GM18861 (cell line): ENCODE measurements at regions not wholly inside any gene's neighbourhood (a gene's known extent, or its start where the extent isn't known, plus 50 kb on each side); places are given as distances from the start of the nearest gene placed in this dataset.
"Not testable (repeated sequence)": the region's sequence is repeated elsewhere in the genome, so short reads cannot be mapped to it uniquely, and the experiment has no call there.

Experiments
- ATAC-seq: cut with Tn5 transposase; IDR thresholded peaks from one replicate; pipeline ENCODE4 v1.9.1; 2021; ENCODE audit not compliant: unreplicated experiment

- no peak for ATAC-seq
These were observed 122.0 kb downstream of the GLUD2 start for GRCh38 chrX:121169099-121170035.

DNA sequence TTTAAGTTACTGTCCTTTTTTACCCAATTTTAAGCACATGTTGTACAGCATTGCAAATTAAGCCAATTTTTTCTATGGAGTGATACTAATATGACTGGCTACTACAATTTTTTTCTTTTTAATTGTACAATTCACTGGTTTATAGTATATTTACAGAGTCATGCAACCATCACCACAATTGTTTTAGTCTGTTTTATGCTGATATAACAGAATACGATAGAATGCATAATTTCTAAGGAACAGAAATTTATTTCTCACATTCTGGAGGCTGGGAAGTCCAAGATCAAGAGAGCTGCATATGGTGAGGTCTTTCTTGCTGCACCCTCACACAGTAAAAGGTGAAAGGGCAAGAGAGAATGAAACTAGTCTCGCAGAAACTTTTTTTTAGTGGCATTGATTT, 125.3 kb downstream of the GLUD2 start:
- no peak for ATAC-seq

GRCh38 chrX:121179972-121180371, 132.6 kb downstream of the GLUD2 start:
- no peak for ATAC-seq

GRCh38 chrX:121191779-121192178, 144.4 kb downstream of the GLUD2 start:
- no peak for ATAC-seq

- no peak for ATAC-seq
These were observed 148.3 kb downstream of the GLUD2 start for GRCh38 chrX:121195719-121196118.

DNA sequence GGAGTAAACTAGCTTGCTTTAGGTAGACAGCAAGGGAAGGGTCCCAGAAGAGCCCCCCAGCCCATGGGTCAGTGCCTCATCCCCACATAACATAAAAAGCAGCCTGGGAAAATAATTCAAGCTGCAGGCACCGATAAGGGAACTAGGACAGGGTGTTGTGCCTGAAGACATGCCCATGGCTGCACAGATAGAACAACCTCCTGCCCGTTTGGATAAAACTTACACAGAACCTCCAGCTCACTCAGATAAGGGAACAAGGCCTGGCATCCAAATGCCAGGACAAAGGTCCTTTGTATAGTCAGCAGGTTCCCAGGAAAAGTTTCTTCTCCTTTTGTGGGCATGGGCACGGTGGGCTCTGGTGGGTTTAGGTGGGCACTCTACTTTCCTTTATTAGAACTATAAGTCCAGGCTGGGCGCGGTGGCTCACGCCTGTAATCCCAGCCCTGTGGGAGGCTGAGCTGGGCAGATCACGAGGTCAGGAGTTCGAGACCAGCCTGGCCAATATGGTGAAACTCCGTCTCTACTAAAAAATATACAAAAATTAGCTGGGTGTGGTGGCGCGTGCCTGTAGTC, 149.5 kb downstream of the GLUD2 start:
- not testable (repeated sequence) for ATAC-seq

DNA sequence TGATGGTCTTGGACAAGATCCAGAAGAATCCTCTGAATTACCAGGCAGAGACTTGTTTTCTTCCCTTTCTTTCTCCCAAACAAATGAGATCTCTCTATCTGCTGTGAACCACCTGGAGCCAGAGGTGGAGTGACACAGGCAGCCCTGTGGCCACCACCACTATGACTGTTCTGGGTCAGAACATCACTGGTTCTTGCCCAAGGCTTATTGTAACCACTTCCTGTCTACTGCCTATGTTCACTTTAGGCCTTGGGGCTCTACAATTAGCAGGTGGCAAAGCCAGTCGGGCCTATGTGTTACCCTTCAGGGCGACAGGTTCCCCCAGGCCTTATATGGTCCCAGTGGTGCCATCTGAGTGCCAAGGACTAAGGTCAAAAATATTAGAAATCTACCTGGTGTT, 161.2 kb downstream of the GLUD2 start:
- ATAC-seq: no peak

- ATAC-seq: no peak
These were observed 169.4 kb downstream of the GLUD2 start for GRCh38 chrX:121216641-121217374.

DNA sequence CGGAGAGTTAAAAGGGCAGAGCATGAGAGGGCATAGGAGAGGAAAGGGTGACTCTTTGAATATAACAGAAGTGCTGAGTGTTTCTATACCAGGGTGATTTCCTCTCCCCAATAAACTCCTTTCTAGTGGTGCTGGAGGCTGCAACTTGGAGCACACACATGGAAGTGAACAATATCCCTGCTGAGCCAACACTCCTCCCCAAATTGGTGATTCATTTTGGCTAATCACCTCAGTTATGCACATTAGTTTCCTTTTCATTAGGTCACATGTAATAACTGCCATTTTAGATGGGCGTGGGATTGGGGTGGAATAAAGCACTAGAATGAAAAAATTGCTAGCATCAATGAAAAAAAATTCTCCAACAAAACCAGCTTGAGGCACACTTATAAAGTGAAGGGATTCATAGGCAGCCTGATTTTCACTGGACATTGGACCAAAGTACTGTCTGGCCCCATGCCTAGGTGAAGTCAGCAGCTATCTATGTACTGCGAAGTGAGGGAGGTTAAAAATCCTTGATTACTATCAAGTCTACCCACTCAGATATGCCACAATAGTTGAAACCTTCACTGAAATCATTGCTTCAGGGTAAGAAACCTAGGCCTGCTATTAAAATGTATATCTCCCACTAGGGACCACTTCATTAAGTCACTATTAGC, 174.0 kb downstream of the GLUD2 start:
- ATAC-seq: no peak

DNA sequence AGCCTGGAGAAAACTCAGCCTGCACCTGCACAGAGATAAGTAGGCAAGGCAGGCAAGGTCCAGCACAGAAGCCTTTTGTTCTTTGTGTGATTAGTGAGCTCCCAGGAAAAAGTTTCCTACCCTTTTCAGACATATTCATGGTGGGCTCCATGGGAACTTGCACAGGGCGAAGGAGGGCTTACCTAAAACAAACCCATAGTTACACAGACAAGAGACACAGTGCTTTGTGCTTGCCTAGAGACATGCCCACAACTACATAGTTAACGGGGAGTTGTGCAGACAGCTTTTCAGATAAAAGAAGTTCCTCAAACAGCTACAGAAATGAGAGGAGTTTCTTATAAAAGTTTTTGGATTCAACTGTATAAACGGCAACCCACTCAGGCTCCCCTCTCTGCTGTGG, 180.5 kb downstream of the GLUD2 start:
- ATAC-seq: no peak

DNA sequence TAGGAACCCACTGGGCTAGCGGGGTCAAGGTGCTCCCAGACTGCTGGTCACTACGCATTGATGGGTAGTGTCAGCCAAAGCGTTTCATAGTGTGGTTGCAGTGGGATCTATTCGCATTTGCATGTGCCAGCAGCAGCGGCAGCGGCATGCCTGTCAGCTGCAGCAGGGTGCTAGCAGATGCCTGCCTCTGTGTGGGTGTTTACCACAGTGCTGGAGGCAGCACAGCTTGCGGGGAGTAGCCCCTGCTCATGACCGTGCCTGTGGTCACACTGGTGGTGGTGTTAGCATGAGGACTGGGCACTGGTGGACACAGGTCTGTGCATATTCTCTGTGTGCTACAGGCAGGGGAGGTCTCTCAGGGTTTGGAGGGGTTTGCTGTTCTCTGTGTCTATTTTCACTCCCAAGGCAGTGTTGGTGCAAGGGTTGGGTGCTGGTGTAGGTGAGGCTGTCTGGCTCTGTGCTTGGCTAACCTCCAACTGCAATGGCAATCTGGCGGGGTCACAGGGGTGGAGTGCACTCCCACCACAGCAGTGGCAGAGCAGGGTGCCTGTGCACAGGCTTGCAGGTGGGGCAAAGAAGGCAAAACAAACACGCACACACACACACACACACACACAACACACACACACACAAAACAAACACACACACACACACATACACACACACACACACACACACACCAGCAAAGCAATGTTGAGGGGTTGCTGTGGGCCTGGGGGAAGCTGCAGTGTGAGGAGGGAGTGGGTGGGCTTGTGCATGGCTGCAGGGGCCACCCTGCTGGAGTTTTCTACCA, 184.4 kb downstream of the GLUD2 start:
- ATAC-seq: no peak

DNA sequence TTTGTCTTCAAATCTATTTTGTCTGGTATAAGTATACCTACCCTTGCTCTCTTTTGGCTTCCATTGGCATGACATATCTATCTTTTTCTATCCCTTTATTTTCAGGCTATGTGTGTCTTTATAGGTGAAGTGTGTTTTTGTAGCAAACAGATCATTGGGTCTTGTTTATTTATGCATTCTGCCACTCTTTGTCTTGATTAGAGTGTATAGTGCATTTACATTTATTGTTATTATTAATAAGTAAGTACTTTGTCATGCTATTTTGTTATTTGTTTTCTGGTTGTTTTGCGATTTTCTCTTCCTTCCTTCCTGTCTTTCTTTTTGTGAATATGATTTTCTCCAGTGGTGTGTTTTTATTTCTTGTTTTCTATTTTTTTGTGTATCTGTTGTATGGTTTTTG, 188.6 kb downstream of the GLUD2 start:
- ATAC-seq: no peak

GRCh38 chrX:121238093-121238492, 190.7 kb downstream of the GLUD2 start:
- no peak for ATAC-seq

DNA sequence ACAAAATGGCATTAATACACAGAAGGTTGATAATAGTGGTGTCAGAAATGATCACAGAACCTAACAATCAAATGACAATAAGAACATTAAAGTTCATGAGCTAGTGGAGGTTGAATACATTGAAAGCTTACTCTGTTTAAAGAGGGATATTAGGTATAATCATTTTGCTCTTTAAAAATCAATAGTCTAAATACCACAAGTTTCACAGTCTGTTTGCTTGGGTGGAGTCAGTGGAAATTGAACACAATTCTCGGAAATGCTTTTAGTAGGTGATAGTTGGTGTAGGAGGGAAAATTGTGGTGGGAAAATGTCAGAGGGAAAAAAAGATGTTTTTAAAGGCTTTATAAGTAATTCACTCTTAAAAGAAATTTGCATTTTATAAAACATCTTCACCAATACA, 197.1 kb downstream of the GLUD2 start:
- no peak for ATAC-seq

- ATAC-seq: no peak
These were observed 198.4 kb downstream of the GLUD2 start for GRCh38 chrX:121245763-121246162.

- no peak for ATAC-seq
These were observed 206.9 kb downstream of the GLUD2 start for GRCh38 chrX:121254336-121254735.

- no peak for ATAC-seq
These were observed 209.2 kb downstream of the GLUD2 start for GRCh38 chrX:121256647-121257046.

- ATAC-seq: no peak
These were observed 211.1 kb downstream of the GLUD2 start for GRCh38 chrX:121258545-121258944.

DNA sequence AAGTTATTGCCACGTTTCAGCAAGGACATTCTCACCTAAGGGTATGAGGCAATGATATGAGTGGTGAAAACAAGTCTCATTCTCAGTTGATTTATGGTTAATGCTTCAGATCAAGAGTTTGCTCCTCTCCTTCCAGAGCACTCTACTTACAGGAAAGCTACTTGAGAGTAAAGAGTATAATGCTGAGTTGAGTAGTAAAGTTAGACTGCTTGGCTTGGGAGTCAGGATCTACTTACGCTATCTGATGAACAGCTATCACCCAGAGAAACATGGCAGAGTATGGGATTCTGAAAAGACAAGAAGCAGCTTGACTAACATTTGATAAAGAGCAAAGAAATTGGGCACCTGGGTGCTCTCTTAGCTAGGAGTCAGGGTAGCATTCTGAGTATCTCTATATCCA, 211.8 kb downstream of the GLUD2 start:
- ATAC-seq: no peak

- no peak for ATAC-seq
These were observed 213.3 kb downstream of the GLUD2 start for GRCh38 chrX:121260596-121261240.
